ENCODE measurements at regions not wholly inside any gene's neighbourhood (a gene's known extent, or its start where the extent isn't known, plus 50 kb on each side); places are given as distances from the start of the nearest gene placed in this dataset.

DNA sequence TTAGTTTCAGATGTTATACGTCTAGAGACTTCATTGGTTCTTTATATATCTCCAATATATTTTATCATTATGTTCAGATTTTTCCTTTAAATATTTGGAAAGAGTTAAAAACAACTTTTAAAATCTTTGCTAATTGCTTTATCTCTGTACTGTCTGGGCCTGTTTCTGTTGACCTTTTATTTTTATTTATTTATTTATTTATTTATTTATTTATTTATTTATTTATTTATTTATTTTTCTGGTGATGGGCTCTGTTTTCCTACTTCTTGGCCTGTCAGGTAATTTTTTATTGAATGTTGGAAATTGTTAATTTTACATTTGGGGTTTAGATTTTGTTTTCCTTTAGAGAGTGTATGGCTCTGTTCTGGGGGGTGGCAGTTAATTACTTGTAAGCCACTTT is 279.7 kb upstream of the KAZN start:
- TF ChIP-seq CTCF (optimal IDR thresholded peaks at IDR 0.05 in 1 of 3, IDR thresholded peaks at IDR 0.05 in 1 of 3, conservative IDR thresholded peaks at IDR 0.05 in 1 of 3; ENCODE audit: extremely low read depth in 1 of 3, insufficient read depth in 2 of 3, low read length in 3 of 3) = no peak
- no peak for TF ChIP-seq EZH2 (IDR thresholded peaks at IDR 0.05; ENCODE audit: low read length)
